Trophoblast cell (in vitro differentiated cells and primary cell): ENCODE measurements at regions not wholly inside any gene's neighbourhood (a gene's known extent, or its start where the extent isn't known, plus 50 kb on each side); places are given as distances from the start of the nearest gene placed in this dataset.

Experiments used
- DNase-seq, 2 donors: peaks; one replicate each; pipeline ENCODE4 v3.0.0-alpha.2; 2016
- H2AFZ ChIP-seq: 2 replicates; pipeline ENCODE4 v1.6.1; 2013; ENCODE audit warnings: low read length, moderate library complexity, mild to moderate bottlenecking; ENCODE audit not compliant: insufficient read depth, poor library complexity
- H2AK5ac ChIP-seq: 2 replicates; pipeline ENCODE4 v1.6.1; 2013; ENCODE audit warnings: mild to moderate bottlenecking, low read length
- H2BK120ac ChIP-seq: 2 replicates; pipeline ENCODE4 v1.6.1; 2013; ENCODE audit warnings: low read length, mild to moderate bottlenecking, moderate library complexity; ENCODE audit not compliant: insufficient read depth, poor library complexity
- H2BK12ac ChIP-seq: 2 replicates; pipeline ENCODE4 v1.6.1; 2013; ENCODE audit warnings: mild to moderate bottlenecking, low read length, moderate library complexity
- H2BK5ac ChIP-seq: 2 replicates; pipeline ENCODE4 v1.6.1; 2013; ENCODE audit warnings: low read length, low read depth, moderate library complexity, mild to moderate bottlenecking; ENCODE audit not compliant: poor library complexity
- H3K14ac ChIP-seq: 2 replicates; pipeline ENCODE4 v1.6.1; 2013; ENCODE audit warnings: mild to moderate bottlenecking, low read length
- H3K18ac ChIP-seq: 2 replicates; pipeline ENCODE4 v1.6.1; 2013; ENCODE audit warnings: mild to moderate bottlenecking, low read length
- H3K23ac ChIP-seq: 2 replicates; pipeline ENCODE4 v1.6.1; 2013; ENCODE audit warnings: low read length
- H3K27ac ChIP-seq: 2 replicates; pipeline ENCODE4 v1.5.1; 2013; ENCODE audit warnings: low read depth, mild to moderate bottlenecking, inconsistent platforms, low read length, moderate library complexity
- H3K27me3 ChIP-seq: 2 replicates; pipeline ENCODE4 v1.6.1; 2013; ENCODE audit warnings: inconsistent platforms, mild to moderate bottlenecking, low read length, moderate library complexity; ENCODE audit not compliant: insufficient read depth
- H3K36me3 ChIP-seq, 2 experiments: 1 replicate in 1 of 2; 2 replicates in 1 of 2; pipeline ENCODE4 v1.6.1; 2013; ENCODE audit warnings: low read length in 2 of 2, mild to moderate bottlenecking in 2 of 2, moderate library complexity in 1 of 2; ENCODE audit not compliant: insufficient read depth in 2 of 2, control insufficient read depth in 1 of 2
- H3K4ac ChIP-seq: 2 replicates; pipeline ENCODE4 v1.6.1; 2013; ENCODE audit warnings: low read depth, mild to moderate bottlenecking, low read length, moderate library complexity
- H3K4me1 ChIP-seq, 2 experiments: 1 replicate in 1 of 2; 2 replicates in 1 of 2; pipeline ENCODE4 v1.6.1; 2013; ENCODE audit warnings: low read length in 2 of 2, mild to moderate bottlenecking in 2 of 2, moderate library complexity in 1 of 2; ENCODE audit not compliant: insufficient read depth in 2 of 2, control insufficient read depth in 1 of 2
- H3K4me2 ChIP-seq: 2 replicates; pipeline ENCODE4 v1.6.1; 2013; ENCODE audit warnings: inconsistent platforms, mild to moderate bottlenecking, low read length, moderate library complexity
- H3K4me3 ChIP-seq: 2 replicates; pipeline ENCODE4 v1.5.1; 2013; ENCODE audit warnings: mild to moderate bottlenecking, low read depth, low read length, inconsistent platforms
- H3K79me1 ChIP-seq: one replicate; pipeline ENCODE4 v1.6.1; 2013; ENCODE audit warnings: low read length
- H3K79me2 ChIP-seq: 2 replicates; pipeline ENCODE4 v1.6.1; 2013; ENCODE audit warnings: low read length, mild to moderate bottlenecking; ENCODE audit not compliant: control insufficient read depth, insufficient read depth, poor library complexity
- H3K9ac ChIP-seq: 2 replicates; pipeline ENCODE4 v1.6.1; 2013; ENCODE audit warnings: mild to moderate bottlenecking, low read length
- H3K9me3 ChIP-seq: 2 replicates; pipeline ENCODE4 v1.6.1; 2013; ENCODE audit warnings: low read depth, mild to moderate bottlenecking, control low read depth, inconsistent platforms, low read length; ENCODE audit not compliant: insufficient read depth
- H4K12ac ChIP-seq: 2 replicates; pipeline ENCODE4 v1.6.1; 2013; ENCODE audit warnings: low read depth, mild to moderate bottlenecking, low read length, moderate library complexity
- H4K8ac ChIP-seq: 2 replicates; pipeline ENCODE4 v1.6.1; 2013; ENCODE audit warnings: low read depth, mild to moderate bottlenecking, low read length, moderate library complexity
- H4K91ac ChIP-seq: one replicate; pipeline ENCODE4 v1.6.1; 2013; ENCODE audit warnings: low read depth, mild to moderate bottlenecking, low read length, moderate library complexity
- WGBS: extraction: QIAGEN DNeasy Blood & Tissue Kit; methylation state at CpG from one replicate; pipeline ENCODE4 v1.1.7; 2013; ENCODE audit warnings: missing lambda C conversion rate; ENCODE audit not compliant: insufficient read length, insufficient coverage; ENCODE audit errors: extremely low coverage; 5-methylcytosine and 5-hydroxymethylcytosine counted together

DNA sequence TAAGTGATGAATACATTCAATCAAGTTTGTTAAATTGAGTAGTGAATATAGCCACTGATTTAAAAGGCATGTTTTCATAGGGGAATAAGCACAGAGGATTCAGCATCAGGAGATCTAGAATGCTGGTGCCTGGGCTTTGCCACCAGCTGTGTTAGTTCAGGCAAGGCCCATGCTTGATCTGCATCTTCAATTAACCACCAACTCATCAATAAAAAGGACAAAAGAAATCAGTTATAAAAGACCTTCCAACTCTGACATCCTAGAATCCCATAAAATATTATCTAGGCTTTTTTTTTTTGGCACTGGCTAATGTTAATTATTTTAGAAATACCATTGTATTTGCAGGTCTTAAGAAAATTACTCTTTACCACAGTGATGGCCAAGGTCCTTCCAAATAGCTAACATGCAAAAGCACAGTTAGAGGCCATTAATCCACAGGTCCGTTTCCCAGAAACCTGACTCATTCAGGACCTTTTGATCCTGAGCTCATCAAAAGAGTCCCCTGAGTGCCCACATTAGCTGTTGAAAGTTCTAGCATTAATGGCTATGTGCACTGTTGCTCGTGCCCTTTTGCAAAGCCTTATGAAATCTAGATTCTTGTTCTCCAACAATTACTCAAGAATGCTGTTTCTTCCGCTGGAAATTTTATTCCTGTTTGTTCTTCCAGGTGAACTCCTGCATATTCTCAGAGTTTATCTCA lies 170.0 kb downstream of the CYRIA start:
- H3K79me1 ChIP-seq, result no peaks in the 10 kb centered on the region
- no peak overlapping the region for H2BK5ac ChIP-seq
- DNase-seq, result peak; percentile 36 to 77
- no peak overlapping the region for H3K4me3 ChIP-seq
- H2BK120ac ChIP-seq, result no peak overlapping the region
- H3K79me2 ChIP-seq, result no peaks in the 10 kb centered on the region
- no peak overlapping the region for H3K23ac ChIP-seq
- H3K14ac ChIP-seq, result no peak overlapping the region
- H3K27me3 ChIP-seq, result no peaks in the 10 kb centered on the region
- no peak overlapping the region for H3K9ac ChIP-seq
- no peak overlapping the region for H3K18ac ChIP-seq
- H3K4ac ChIP-seq, result no peak overlapping the region
- WGBS, result no CpG with 5 or more reads among the region's 3 CpGs
- H4K8ac ChIP-seq, result no peak overlapping the region
- H4K91ac ChIP-seq, result no peak overlapping the region
- H3K9me3 ChIP-seq, result no peaks in the 10 kb centered on the region
- no peak overlapping the region for H3K4me2 ChIP-seq
- H2AK5ac ChIP-seq, result no peak overlapping the region
- no peak overlapping the region for H2BK12ac ChIP-seq
- no peak overlapping the region for H4K12ac ChIP-seq
- H2AFZ ChIP-seq, result no peak overlapping the region
- H3K36me3 ChIP-seq, result no peaks in the 10 kb centered on the region
- no peaks in the 10 kb centered on the region for H3K4me1 ChIP-seq
- no peak overlapping the region for H3K27ac ChIP-seq

DNA sequence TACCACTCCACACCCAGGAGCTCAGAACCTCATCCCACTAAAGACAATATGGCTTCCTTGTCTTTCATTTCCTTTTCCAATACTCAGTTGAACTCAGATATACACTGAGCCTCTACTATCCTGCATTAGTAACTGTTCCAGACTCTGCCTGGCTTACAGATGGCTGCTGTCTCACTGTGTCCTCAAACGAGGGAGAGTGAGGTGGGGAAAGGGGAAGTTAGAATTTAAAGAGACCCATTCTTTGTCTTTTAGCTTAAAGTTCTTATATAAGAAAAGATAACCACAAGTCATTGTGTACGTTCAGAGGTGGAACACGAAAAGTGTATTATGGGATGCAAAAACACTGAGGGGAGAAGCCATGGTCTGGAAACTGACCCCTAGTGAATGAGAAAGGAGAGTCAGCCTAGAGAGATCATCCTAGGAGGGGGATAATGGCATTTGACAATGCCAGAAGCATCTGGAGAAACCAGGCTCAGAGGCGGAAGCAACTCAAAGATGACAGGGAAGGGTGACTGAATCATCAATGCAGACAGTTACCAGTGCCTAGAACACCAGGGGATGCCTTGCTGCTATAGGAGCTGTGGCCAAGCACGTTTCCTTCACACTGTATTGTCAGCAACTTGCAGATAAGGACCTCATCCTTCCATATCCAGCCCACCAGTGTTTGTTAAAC lies 170.7 kb downstream of the CYRIA start:
- Histone ChIP-seq H4K91ac (no peak overlapping the region), H2BK120ac (no peak overlapping the region), H3K4me1 (no peaks in the 10 kb centered on the region), H3K14ac (no peak overlapping the region), H3K27ac (no peak overlapping the region), H2BK5ac (no peak overlapping the region), H3K4me2 (no peak overlapping the region), H2AFZ (no peak overlapping the region), H2AK5ac (no peak overlapping the region), H3K18ac (no peak overlapping the region), H3K9me3 (no peaks in the 10 kb centered on the region), H3K9ac (no peak overlapping the region), H3K36me3 (no peaks in the 10 kb centered on the region), H3K4ac (no peak overlapping the region), H3K79me2 (no peaks in the 10 kb centered on the region), H2BK12ac (no peak overlapping the region), H3K27me3 (no peaks in the 10 kb centered on the region), H3K4me3 (no peak overlapping the region), H3K79me1 (no peaks in the 10 kb centered on the region), H4K8ac (no peak overlapping the region), H4K12ac (no peak overlapping the region), H3K23ac (peak overlapping the region; percentile 21)
- DNase-seq, result no peak
- no CpG with 5 or more reads among the region's 5 CpGs for WGBS

DNA sequence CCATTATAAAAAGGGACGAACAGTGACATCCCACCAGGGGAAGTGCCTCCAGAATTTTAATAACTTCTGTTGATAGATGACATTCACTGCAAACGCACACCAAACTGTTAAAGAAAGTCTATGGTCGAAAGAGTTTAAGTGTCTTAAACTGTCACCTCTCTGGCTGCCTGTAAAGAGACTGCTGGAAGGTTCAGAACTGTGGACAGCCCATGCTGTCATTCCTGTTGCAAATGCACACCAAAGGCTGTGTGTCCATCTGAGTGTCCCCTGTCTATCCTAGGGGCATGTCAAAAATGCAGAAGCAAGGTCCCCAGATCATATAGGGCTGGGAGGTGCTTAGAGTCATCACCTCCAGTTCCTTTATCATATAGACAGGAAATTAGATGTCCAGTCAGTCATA lies 171.8 kb downstream of the CYRIA start:
- Histone ChIP-seq H3K14ac (no peak overlapping the region), H2BK12ac (no peak overlapping the region), H3K79me2 (no peaks in the 10 kb centered on the region), H3K9ac (no peak overlapping the region), H3K9me3 (no peaks in the 10 kb centered on the region), H3K4me2 (no peak overlapping the region), H3K27me3 (no peaks in the 10 kb centered on the region), H3K36me3 (no peaks in the 10 kb centered on the region), H3K18ac (no peak overlapping the region), H3K4ac (no peak overlapping the region), H2BK5ac (no peak overlapping the region), H4K8ac (no peak overlapping the region), H3K4me3 (no peak overlapping the region), H2AFZ (no peak overlapping the region), H3K23ac (no peak overlapping the region), H4K91ac (no peak overlapping the region), H2AK5ac (no peak overlapping the region), H3K79me1 (no peaks in the 10 kb centered on the region), H3K4me1 (no peaks in the 10 kb centered on the region), H4K12ac (no peak overlapping the region), H2BK120ac (no peak overlapping the region), H3K27ac (no peak overlapping the region)
- no peak for DNase-seq
- WGBS, result no CpG with 5 or more reads among the region's 3 CpGs

DNA sequence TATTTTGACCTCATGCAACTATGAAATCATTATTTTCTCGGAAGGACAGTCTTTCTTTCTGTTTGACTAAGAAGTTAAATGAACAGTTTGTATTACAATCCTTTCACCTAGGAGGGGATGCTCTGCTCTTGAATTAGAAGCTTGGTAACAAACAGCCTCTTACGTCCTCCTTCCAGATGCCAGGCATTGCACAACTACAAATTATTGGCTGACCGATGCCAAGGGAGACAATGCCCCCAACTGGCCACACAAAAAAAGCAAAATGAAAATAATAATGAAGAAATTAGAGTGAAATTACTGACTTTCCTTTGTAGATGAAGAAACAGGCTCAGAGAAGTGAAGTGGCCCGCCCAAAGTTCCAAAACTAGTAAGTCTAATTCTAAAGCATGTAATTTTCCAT lies 177.9 kb downstream of the CYRIA start:
- no peaks in the 10 kb centered on the region for H3K27me3 ChIP-seq
- no peaks in the 10 kb centered on the region for H3K4me1 ChIP-seq
- H3K79me1 ChIP-seq, result no peaks in the 10 kb centered on the region
- no peak overlapping the region for H3K18ac ChIP-seq
- no peak overlapping the region for H3K23ac ChIP-seq
- no peak overlapping the region for H3K4me2 ChIP-seq
- no peak overlapping the region for H4K8ac ChIP-seq
- H3K4me3 ChIP-seq, result no peak overlapping the region
- WGBS, result no CpG with 5 or more reads among the region's 4 CpGs
- no peak overlapping the region for H2BK120ac ChIP-seq
- no peak overlapping the region for H2AK5ac ChIP-seq
- H3K27ac ChIP-seq, result no peak overlapping the region
- no peak overlapping the region for H4K91ac ChIP-seq
- no peak overlapping the region for H3K9ac ChIP-seq
- H3K14ac ChIP-seq, result no peak overlapping the region
- DNase-seq, result peak in 1 of 2 donors; percentile 37
- no peak overlapping the region for H2BK12ac ChIP-seq
- no peaks in the 10 kb centered on the region for H3K9me3 ChIP-seq
- H3K4ac ChIP-seq, result no peak overlapping the region
- no peak overlapping the region for H2AFZ ChIP-seq
- no peaks in the 10 kb centered on the region for H3K79me2 ChIP-seq
- no peak overlapping the region for H4K12ac ChIP-seq
- H3K36me3 ChIP-seq, result no peaks in the 10 kb centered on the region
- no peak overlapping the region for H2BK5ac ChIP-seq
